HL-60 (cell line): ENCODE measurements at regions not wholly inside any gene's neighbourhood (a gene's known extent, or its start where the extent isn't known, plus 50 kb on each side); places are given as distances from the start of the nearest gene placed in this dataset.

ENCODE experiments used
- DNase-seq, 2 experiments: peaks; one replicate each; pipeline ENCODE4 v3.0.0-alpha.2; 2010 to 2020; ENCODE audit warnings: low read depth in 1 of 2, low spot score in 1 of 2
- H3K27ac ChIP-seq: fragments of 250-450 bp; sonication (Bioruptor Pico); replicated peaks from 2 replicates; pipeline ENCODE4 v1.5.1; 2020; ENCODE audit warnings: mild to moderate bottlenecking, moderate library complexity
- H3K27me3 ChIP-seq: fragments of 250-450 bp; sonication (Bioruptor Pico); 2 replicates; pipeline ENCODE4 v1.5.1; 2021; ENCODE audit warnings: mild to moderate bottlenecking, moderate library complexity; ENCODE audit not compliant: insufficient read depth, poor library complexity, severe bottlenecking
- H3K4me3 ChIP-seq: replicated peaks from 2 replicates; pipeline ENCODE4 v1.5.1; 2011; ENCODE audit warnings: mild to moderate bottlenecking, control low read depth, low read length; ENCODE audit not compliant: insufficient read depth
- GABPA ChIP-seq: IDR thresholded peaks from 2 replicates; pipeline ENCODE4 v1.6.1; 2012; ENCODE audit warnings: low read depth
- POLR2AphosphoS5 ChIP-seq: IDR thresholded peaks from 2 replicates; pipeline ENCODE4 v1.6.1; 2012; ENCODE audit warnings: low read depth
- SPI1 ChIP-seq: IDR thresholded peaks from 2 replicates; pipeline ENCODE4 v1.6.1; 2012; ENCODE audit warnings: low read depth, mild to moderate bottlenecking, borderline replicate concordance
- TF ChIP-seq, protein P1 (sequence below): IDR thresholded peaks from 2 replicates; pipeline ENCODE4 v1.6.1; 2012; ENCODE audit warnings: low read depth; ENCODE audit not compliant: insufficient replicate concordance
- TF ChIP-seq, protein P2 (sequence below): IDR thresholded peaks from one replicate; pipeline ENCODE4 v1.5.1; 2011; ENCODE audit warnings: low read length, control low read depth, inconsistent platforms; ENCODE audit not compliant: insufficient read depth

- TF ChIP-seq, protein P1, sequence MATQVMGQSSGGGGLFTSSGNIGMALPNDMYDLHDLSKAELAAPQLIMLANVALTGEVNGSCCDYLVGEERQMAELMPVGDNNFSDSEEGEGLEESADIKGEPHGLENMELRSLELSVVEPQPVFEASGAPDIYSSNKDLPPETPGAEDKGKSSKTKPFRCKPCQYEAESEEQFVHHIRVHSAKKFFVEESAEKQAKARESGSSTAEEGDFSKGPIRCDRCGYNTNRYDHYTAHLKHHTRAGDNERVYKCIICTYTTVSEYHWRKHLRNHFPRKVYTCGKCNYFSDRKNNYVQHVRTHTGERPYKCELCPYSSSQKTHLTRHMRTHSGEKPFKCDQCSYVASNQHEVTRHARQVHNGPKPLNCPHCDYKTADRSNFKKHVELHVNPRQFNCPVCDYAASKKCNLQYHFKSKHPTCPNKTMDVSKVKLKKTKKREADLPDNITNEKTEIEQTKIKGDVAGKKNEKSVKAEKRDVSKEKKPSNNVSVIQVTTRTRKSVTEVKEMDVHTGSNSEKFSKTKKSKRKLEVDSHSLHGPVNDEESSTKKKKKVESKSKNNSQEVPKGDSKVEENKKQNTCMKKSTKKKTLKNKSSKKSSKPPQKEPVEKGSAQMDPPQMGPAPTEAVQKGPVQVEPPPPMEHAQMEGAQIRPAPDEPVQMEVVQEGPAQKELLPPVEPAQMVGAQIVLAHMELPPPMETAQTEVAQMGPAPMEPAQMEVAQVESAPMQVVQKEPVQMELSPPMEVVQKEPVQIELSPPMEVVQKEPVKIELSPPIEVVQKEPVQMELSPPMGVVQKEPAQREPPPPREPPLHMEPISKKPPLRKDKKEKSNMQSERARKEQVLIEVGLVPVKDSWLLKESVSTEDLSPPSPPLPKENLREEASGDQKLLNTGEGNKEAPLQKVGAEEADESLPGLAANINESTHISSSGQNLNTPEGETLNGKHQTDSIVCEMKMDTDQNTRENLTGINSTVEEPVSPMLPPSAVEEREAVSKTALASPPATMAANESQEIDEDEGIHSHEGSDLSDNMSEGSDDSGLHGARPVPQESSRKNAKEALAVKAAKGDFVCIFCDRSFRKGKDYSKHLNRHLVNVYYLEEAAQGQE, result no peak
- no peak for TF ChIP-seq SPI1
- TF ChIP-seq POLR2AphosphoS5, result no peak
- no peak for TF ChIP-seq GABPA
- TF ChIP-seq, protein P2, sequence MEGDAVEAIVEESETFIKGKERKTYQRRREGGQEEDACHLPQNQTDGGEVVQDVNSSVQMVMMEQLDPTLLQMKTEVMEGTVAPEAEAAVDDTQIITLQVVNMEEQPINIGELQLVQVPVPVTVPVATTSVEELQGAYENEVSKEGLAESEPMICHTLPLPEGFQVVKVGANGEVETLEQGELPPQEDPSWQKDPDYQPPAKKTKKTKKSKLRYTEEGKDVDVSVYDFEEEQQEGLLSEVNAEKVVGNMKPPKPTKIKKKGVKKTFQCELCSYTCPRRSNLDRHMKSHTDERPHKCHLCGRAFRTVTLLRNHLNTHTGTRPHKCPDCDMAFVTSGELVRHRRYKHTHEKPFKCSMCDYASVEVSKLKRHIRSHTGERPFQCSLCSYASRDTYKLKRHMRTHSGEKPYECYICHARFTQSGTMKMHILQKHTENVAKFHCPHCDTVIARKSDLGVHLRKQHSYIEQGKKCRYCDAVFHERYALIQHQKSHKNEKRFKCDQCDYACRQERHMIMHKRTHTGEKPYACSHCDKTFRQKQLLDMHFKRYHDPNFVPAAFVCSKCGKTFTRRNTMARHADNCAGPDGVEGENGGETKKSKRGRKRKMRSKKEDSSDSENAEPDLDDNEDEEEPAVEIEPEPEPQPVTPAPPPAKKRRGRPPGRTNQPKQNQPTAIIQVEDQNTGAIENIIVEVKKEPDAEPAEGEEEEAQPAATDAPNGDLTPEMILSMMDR, result no peak
- Histone ChIP-seq H3K27me3 (no peaks in the 10 kb centered on the region), H3K27ac (peak overlapping the region; percentile 36), H3K4me3 (no peak overlapping the region)
- no peak for DNase-seq
These were observed 146.0 kb downstream of the NDFIP2 start for GRCh38 chr13:79626924-79627323.

DNA sequence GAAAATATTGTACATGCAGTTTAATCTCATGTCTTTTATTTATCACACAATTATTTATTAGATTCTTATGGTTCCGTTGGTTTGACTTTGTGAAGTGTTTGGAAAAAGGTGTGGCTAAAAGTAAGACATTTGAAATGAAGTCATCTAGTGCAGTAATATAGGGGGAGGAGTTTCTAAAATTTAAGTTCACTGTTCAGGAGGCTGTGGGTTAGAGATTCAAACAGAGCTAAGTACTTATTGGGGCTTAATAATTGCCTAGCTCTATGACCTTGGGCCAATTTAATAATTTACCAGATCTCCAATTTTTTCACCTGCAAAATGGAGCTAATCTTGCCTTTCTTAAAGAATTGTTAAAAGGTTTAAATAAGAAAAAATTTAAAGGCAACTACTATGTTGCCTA lies 144.6 kb downstream of the NDFIP2 start:
- no peak overlapping the region for H3K4me3 ChIP-seq
- TF ChIP-seq, protein P1, result no peak
- TF ChIP-seq GABPA (no peak), POLR2AphosphoS5 (no peak), SPI1 (no peak)
- TF ChIP-seq, protein P2, result no peak
- no peak overlapping the region for H3K27ac ChIP-seq
- no peaks in the 10 kb centered on the region for H3K27me3 ChIP-seq
- DNase-seq, result no peak

GRCh38 chr13:79621902-79622301 lies 140.9 kb downstream of the NDFIP2 start:
- H3K27me3 ChIP-seq, result no peaks in the 10 kb centered on the region
- DNase-seq, result no peak
- no peak overlapping the region for H3K4me3 ChIP-seq
- TF ChIP-seq, protein P1, result no peak
- TF ChIP-seq GABPA (no peak), POLR2AphosphoS5 (no peak)
- H3K27ac ChIP-seq, result no peak overlapping the region

DNA sequence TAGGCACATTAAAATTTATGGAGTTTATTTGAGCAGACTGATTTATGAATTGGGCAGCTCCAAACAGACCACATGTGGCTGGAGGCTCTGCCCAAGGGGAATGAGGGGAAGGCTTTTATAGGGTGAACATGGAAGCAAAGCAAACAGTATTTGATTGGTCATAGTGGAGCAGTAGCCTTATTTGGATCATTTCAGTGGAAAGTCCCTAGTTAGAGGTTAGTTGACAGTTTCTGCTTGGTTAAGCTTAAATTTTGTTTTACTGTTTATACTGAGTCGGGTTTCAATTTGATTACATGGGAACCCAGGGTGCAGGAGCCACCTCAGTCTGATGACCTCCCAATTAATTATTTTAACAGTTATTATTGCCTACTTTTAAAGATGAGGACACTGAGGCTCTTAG lies 140.5 kb downstream of the NDFIP2 start:
- H3K27me3 ChIP-seq, result no peaks in the 10 kb centered on the region
- H3K27ac ChIP-seq, result no peak overlapping the region
- no peak for DNase-seq
- no peak for TF ChIP-seq SPI1
- no peak for TF ChIP-seq POLR2AphosphoS5
- TF ChIP-seq GABPA, result no peak
- TF ChIP-seq, protein P2, result no peak
- TF ChIP-seq, protein P1, result no peak
- no peak overlapping the region for H3K4me3 ChIP-seq
